IMR-90 (cell line): ENCODE measurements at regions not wholly inside any gene's neighbourhood (a gene's known extent, or its start where the extent isn't known, plus 50 kb on each side); places are given as distances from the start of the nearest gene placed in this dataset.

Source experiments
- ATAC-seq: fragments of 200-7000 bp; cut with Tn5 transposase; 2 replicates; pipeline ENCODE4 v1.9.1; 2020; ENCODE audit warnings: low read depth, mild to moderate bottlenecking, moderate library complexity
- BruUV-seq: library from RNA; stranded (reverse); fragments of 400-500 nt; replicated peaks from 2 replicates; lab custom pipeline; 2021; lab: Mats Ljungman, UMichigan
- CTCF ChIA-PET: fragments of 300-600 bp; formaldehyde crosslinking; extraction: SDS; loops from one replicate; lab custom pipeline; 2021; ENCODE audit warnings: antibody characterized with exemption; lab: Yijun Ruan, JAX
- POLR2A ChIA-PET: fragments of 300-600 bp; sonication (Branson Sonifier 250); formaldehyde crosslinking; loops from one replicate; lab custom pipeline; 2022; ENCODE audit warnings: antibody characterized with exemption; ENCODE audit not compliant: unreplicated experiment; lab: Charles Lee
- DNase-seq: peaks from one replicate; pipeline ENCODE4 v3.0.0; 2013
- H2AFZ ChIP-seq: replicated peaks from 2 replicates; pipeline ENCODE3; 2013; ENCODE audit warnings: low read length, mild to moderate bottlenecking; ENCODE audit not compliant: poor library complexity
- H2AK5ac ChIP-seq: 2 replicates; pipeline ENCODE4 v1.6.1; 2013; ENCODE audit warnings: low read depth, low read length, inconsistent platforms
- H2AK9ac ChIP-seq: replicated peaks from 2 replicates; pipeline ENCODE3; 2013; ENCODE audit warnings: mild to moderate bottlenecking, low read depth, low read length, moderate library complexity; ENCODE audit not compliant: poor library complexity
- H2BK120ac ChIP-seq: 2 replicates; pipeline ENCODE4 v1.6.1; 2013; ENCODE audit warnings: low read depth, low read length, inconsistent platforms
- H2BK15ac ChIP-seq: 3 replicates; pipeline ENCODE4 v1.6.1; 2013; ENCODE audit warnings: low read depth, low read length, inconsistent platforms
- H2BK20ac ChIP-seq: 2 replicates; pipeline ENCODE4 v1.6.1; 2013; ENCODE audit warnings: low read depth, mild to moderate bottlenecking, inconsistent platforms, low read length, moderate library complexity
- H2BK5ac ChIP-seq: 2 replicates; pipeline ENCODE4 v1.6.1; 2013; ENCODE audit warnings: mild to moderate bottlenecking, low read depth, low read length, inconsistent platforms; ENCODE audit not compliant: poor library complexity, severe bottlenecking
- H3K14ac ChIP-seq: replicated peaks from 2 replicates; pipeline ENCODE4 v1.6.1; 2013; ENCODE audit warnings: low read depth, low read length, inconsistent platforms
- H3K18ac ChIP-seq: 2 replicates; pipeline ENCODE4 v1.6.1; 2013; ENCODE audit warnings: low read depth, low read length, control low read depth
- H3K23ac ChIP-seq: 2 replicates; pipeline ENCODE4 v1.6.1; 2013; ENCODE audit warnings: low read depth, low read length, inconsistent platforms
- H3K27ac ChIP-seq: 2 replicates; pipeline ENCODE4 v1.5.1; 2013; ENCODE audit warnings: mild to moderate bottlenecking, control low read depth, low read length; ENCODE audit not compliant: insufficient read depth
- H3K27me3 ChIP-seq: 2 replicates; pipeline ENCODE4 v1.6.1; 2013; ENCODE audit warnings: low read length; ENCODE audit not compliant: control insufficient read depth, insufficient read depth
- H3K36me3 ChIP-seq: 2 replicates; pipeline ENCODE4 v1.6.1; 2013; ENCODE audit warnings: low read length, mixed read lengths; ENCODE audit not compliant: control insufficient read depth, insufficient read depth
- H3K4ac ChIP-seq: 2 replicates; pipeline ENCODE4 v1.6.1; 2013; ENCODE audit warnings: low read depth, low read length, inconsistent platforms
- H3K4me1 ChIP-seq: 2 replicates; pipeline ENCODE4 v1.6.1; 2013; ENCODE audit warnings: low read length, mixed read lengths; ENCODE audit not compliant: control insufficient read depth, insufficient read depth
- H3K4me2 ChIP-seq: 2 replicates; pipeline ENCODE4 v1.6.1; 2013; ENCODE audit warnings: low read depth, mild to moderate bottlenecking, control low read depth, low read length, moderate library complexity
- H3K4me3 ChIP-seq: 2 replicates; pipeline ENCODE4 v1.5.1; 2013; ENCODE audit warnings: low read depth, mild to moderate bottlenecking, control low read depth, low read length, moderate library complexity; ENCODE audit not compliant: insufficient read depth
- H3K56ac ChIP-seq: 2 replicates; pipeline ENCODE4 v1.6.1; 2013; ENCODE audit warnings: low read length, inconsistent platforms; ENCODE audit not compliant: insufficient read depth; ENCODE audit errors: extremely low read depth
- H3K79me1 ChIP-seq, 2 experiments: 2 replicates each; pipeline ENCODE4 v1.6.1; 2013; ENCODE audit warnings: low read length in 2 of 2, inconsistent platforms in 1 of 2, low read depth in 1 of 2
- H3K9ac ChIP-seq: 2 replicates; pipeline ENCODE4 v1.6.1; 2013; ENCODE audit warnings: low read depth, low read length, control low read depth
- H3K9me1 ChIP-seq: 2 replicates; pipeline ENCODE4 v1.6.1; 2013; ENCODE audit warnings: low read length, inconsistent platforms; ENCODE audit not compliant: insufficient read depth
- H3K9me3 ChIP-seq: 2 replicates; pipeline ENCODE4 v1.6.1; 2013; ENCODE audit warnings: low read length; ENCODE audit not compliant: control insufficient read depth, insufficient read depth
- H4K20me1 ChIP-seq: 2 replicates; pipeline ENCODE4 v1.6.1; 2013; ENCODE audit warnings: low read length, inconsistent platforms; ENCODE audit not compliant: insufficient read depth
- H4K5ac ChIP-seq: 2 replicates; pipeline ENCODE4 v1.6.1; 2013; ENCODE audit warnings: mild to moderate bottlenecking, low read depth, low read length, control low read depth
- H4K8ac ChIP-seq, 2 experiments: 2 replicates each; pipeline ENCODE4 v1.6.1; 2013; ENCODE audit warnings: low read depth in 2 of 2, low read length in 2 of 2, control low read depth in 1 of 2, inconsistent platforms in 1 of 2
- H4K91ac ChIP-seq: 2 replicates; pipeline ENCODE4 v1.6.1; 2013; ENCODE audit warnings: low read depth, low read length, inconsistent platforms; ENCODE audit not compliant: insufficient read depth
- BHLHE40 ChIP-seq: fragments of 150-350 bp; IDR thresholded peaks from 2 replicates; pipeline ENCODE4 v1.6.1; 2016; ENCODE audit warnings: mild to moderate bottlenecking, low read depth, low read length
- CEBPB ChIP-seq: IDR thresholded peaks from 2 replicates; pipeline ENCODE4 v1.6.1; 2012; ENCODE audit warnings: low read depth, low read length, improper control_type of control experiment
- CHD1 ChIP-seq: IDR thresholded peaks from 2 replicates; pipeline ENCODE4 v1.6.1; 2012; ENCODE audit warnings: low read depth, low read length, improper control_type of control experiment
- FOS ChIP-seq: fragments of 150-350 bp; IDR thresholded peaks from 2 replicates; pipeline ENCODE4 v1.6.1; 2016; ENCODE audit warnings: low read depth, low read length
- MAFK ChIP-seq: IDR thresholded peaks from 2 replicates; pipeline ENCODE4 v1.6.1; 2012; ENCODE audit warnings: low read depth, low read length, improper control_type of control experiment
- MAZ ChIP-seq: IDR thresholded peaks from 2 replicates; pipeline ENCODE4 v1.6.1; 2012; ENCODE audit warnings: low read depth, mild to moderate bottlenecking, low read length, improper control_type of control experiment, moderate library complexity, borderline replicate concordance
- MXI1 ChIP-seq: IDR thresholded peaks from 2 replicates; pipeline ENCODE4 v1.6.1; 2012; ENCODE audit warnings: low read depth, mild to moderate bottlenecking, low read length, moderate library complexity, borderline replicate concordance
- NFE2L2 ChIP-seq: fragments of 150-350 bp; IDR thresholded peaks from 2 replicates; pipeline ENCODE4 v1.6.1; 2016; ENCODE audit warnings: low read depth, mild to moderate bottlenecking, low read length
- POLR2A ChIP-seq: IDR thresholded peaks from 2 replicates; pipeline ENCODE4 v1.6.1; 2012; ENCODE audit warnings: mild to moderate bottlenecking, low read depth, low read length
- RAD21 ChIP-seq: IDR thresholded peaks from 2 replicates; pipeline ENCODE4 v1.6.1; 2012; ENCODE audit warnings: low read length, improper control_type of control experiment
- RCOR1 ChIP-seq: IDR thresholded peaks from 2 replicates; pipeline ENCODE4 v1.6.1; 2012; ENCODE audit warnings: mild to moderate bottlenecking, low read length, improper control_type of control experiment; ENCODE audit not compliant: insufficient replicate concordance
- RFX5 ChIP-seq: IDR thresholded peaks from 2 replicates; pipeline ENCODE4 v1.8.0; 2012; ENCODE audit warnings: low read depth, mild to moderate bottlenecking, low read length, moderate library complexity
- SMC3 ChIP-seq: fragments of 150-350 bp; IDR thresholded peaks from 2 replicates; pipeline ENCODE4 v1.6.1; 2016; ENCODE audit warnings: low read depth, mild to moderate bottlenecking, antibody characterized with exemption, low read length, moderate library complexity
- WGBS, 2 experiments: methylation state at CpG; one replicate each; pipeline versions ENCODE4 v1.1.5 to v1.1.7; 2013; ENCODE audit warnings: missing lambda C conversion rate in 2 of 2; ENCODE audit not compliant: insufficient read length in 1 of 2; ENCODE audit errors: extremely low coverage in 2 of 2; 5-methylcytosine and 5-hydroxymethylcytosine counted together
- dilution Hi-C: fragments of 300-500 bp; cut with HindIII; formaldehyde crosslinking; loops from one replicate; pipeline ENCODE4 v1.14.3; 2018; ENCODE audit warnings: low sequenced_read_pairs; ENCODE audit not compliant: unreplicated experiment
- in situ Hi-C: fragments of 300-500 bp; cut with MboI; formaldehyde crosslinking; loops from 3 replicates; pipeline ENCODE4 v1.14.3; 2019; ENCODE audit warnings: low sequenced_read_pairs, inconsistent platforms, mixed read lengths
- intact Hi-C: fragments of 100-400 bp; cut with micrococcal nuclease; formaldehyde crosslinking; loops from 2 replicates; pipeline ENCODE4 v1.10.0; 2022
- TF ChIP-seq, protein P1 (sequence below): fragments of 150-350 bp; IDR thresholded peaks from 2 replicates; pipeline ENCODE4 v1.6.1; 2016; ENCODE audit warnings: low read depth, mild to moderate bottlenecking, low read length, moderate library complexity, borderline replicate concordance
- TF ChIP-seq, protein P2 (sequence below): fragments of 150-350 bp; IDR thresholded peaks from 2 replicates; pipeline ENCODE4 v1.6.1; 2017; ENCODE audit warnings: mild to moderate bottlenecking, antibody characterized with exemption, low read length, low read depth
- TF ChIP-seq, protein P3 (sequence below): conservative IDR thresholded peaks from 2 replicates; pipeline ENCODE4 v1.5.1; 2012; ENCODE audit warnings: mild to moderate bottlenecking, low read depth, low read length, improper control_type of control experiment

DNA sequence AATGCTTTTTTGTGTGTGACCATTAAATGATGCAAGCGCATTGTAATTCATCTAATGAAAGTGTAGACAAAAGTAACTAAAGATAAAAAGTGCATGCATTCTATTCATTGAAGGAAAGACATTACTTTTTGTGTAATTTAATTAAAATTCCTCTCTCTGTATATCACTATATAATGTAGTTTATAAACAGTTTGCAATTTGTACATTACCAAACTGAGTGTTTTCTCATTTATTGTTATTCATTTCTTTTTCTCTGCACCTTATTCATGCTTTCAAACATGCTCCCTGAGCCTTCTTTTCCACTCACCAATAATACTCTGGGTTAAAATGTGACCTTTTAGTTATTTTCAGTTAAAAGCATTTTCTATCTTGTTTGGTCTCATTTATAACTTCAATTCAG, 713.7 kb upstream of the AADAT start:
- WGBS, 2 experiments: no CpG with 5 or more reads among the region's 1 CpG
- Histone ChIP-seq H3K27ac (no peak overlapping the region), H2AK9ac (no peak overlapping the region), H3K4me1 (no peaks in the 10 kb centered on the region), H2BK5ac (no peak overlapping the region), H3K4me3 (no peak overlapping the region), H2BK15ac (no peak overlapping the region), H4K8ac (no peak overlapping the region), H3K23ac (no peak overlapping the region), H3K27me3 (no peaks in the 10 kb centered on the region), H2AK5ac (no peak overlapping the region), H4K20me1 (no peaks in the 10 kb centered on the region), H2AFZ (no peak overlapping the region), H2BK20ac (no peak overlapping the region), H2BK120ac (no peak overlapping the region), H3K36me3 (no peaks in the 10 kb centered on the region), H3K9me1 (no peaks in the 10 kb centered on the region), H4K5ac (no peak overlapping the region), H3K18ac (no peak overlapping the region), H3K56ac (no peak overlapping the region), H3K4me2 (no peak overlapping the region), H4K91ac (no peak overlapping the region), H3K9me3 (peaks cover 2% of the 10 kb centered on the region; the same call in 1 of the 2 replicates), H3K14ac (no peak overlapping the region), H3K79me1 (no peaks in the 10 kb centered on the region), H3K9ac (no peak overlapping the region), H3K4ac (no peak overlapping the region)
- ATAC-seq: no peak
- BruUV-seq: no TSS peak
- TF ChIP-seq MAZ (no peak), RAD21 (no peak), MXI1 (no peak), CHD1 (no peak), SMC3 (no peak), MAFK (no peak), POLR2A (no peak), FOS (no peak), BHLHE40 (no peak), RFX5 (no peak), RCOR1 (no peak), CEBPB (no peak), NFE2L2 (no peak)
- TF ChIP-seq, protein P1, sequence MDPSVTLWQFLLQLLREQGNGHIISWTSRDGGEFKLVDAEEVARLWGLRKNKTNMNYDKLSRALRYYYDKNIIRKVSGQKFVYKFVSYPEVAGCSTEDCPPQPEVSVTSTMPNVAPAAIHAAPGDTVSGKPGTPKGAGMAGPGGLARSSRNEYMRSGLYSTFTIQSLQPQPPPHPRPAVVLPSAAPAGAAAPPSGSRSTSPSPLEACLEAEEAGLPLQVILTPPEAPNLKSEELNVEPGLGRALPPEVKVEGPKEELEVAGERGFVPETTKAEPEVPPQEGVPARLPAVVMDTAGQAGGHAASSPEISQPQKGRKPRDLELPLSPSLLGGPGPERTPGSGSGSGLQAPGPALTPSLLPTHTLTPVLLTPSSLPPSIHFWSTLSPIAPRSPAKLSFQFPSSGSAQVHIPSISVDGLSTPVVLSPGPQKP: no peak
- TF ChIP-seq, protein P2, sequence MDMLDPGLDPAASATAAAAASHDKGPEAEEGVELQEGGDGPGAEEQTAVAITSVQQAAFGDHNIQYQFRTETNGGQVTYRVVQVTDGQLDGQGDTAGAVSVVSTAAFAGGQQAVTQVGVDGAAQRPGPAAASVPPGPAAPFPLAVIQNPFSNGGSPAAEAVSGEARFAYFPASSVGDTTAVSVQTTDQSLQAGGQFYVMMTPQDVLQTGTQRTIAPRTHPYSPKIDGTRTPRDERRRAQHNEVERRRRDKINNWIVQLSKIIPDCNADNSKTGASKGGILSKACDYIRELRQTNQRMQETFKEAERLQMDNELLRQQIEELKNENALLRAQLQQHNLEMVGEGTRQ: no peak
- TF ChIP-seq, protein P3, sequence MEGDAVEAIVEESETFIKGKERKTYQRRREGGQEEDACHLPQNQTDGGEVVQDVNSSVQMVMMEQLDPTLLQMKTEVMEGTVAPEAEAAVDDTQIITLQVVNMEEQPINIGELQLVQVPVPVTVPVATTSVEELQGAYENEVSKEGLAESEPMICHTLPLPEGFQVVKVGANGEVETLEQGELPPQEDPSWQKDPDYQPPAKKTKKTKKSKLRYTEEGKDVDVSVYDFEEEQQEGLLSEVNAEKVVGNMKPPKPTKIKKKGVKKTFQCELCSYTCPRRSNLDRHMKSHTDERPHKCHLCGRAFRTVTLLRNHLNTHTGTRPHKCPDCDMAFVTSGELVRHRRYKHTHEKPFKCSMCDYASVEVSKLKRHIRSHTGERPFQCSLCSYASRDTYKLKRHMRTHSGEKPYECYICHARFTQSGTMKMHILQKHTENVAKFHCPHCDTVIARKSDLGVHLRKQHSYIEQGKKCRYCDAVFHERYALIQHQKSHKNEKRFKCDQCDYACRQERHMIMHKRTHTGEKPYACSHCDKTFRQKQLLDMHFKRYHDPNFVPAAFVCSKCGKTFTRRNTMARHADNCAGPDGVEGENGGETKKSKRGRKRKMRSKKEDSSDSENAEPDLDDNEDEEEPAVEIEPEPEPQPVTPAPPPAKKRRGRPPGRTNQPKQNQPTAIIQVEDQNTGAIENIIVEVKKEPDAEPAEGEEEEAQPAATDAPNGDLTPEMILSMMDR: no peak
- POLR2A ChIA-PET: no interaction called here
- DNase-seq: no peak
- CTCF ChIA-PET: no interaction called here
- intact Hi-C loops: no loop called here
- dilution Hi-C loops: no loop called here
- in situ Hi-C loops: no loop called here
